Osteoblast (primary cell): ENCODE measurements at regions not wholly inside any gene's neighbourhood (a gene's known extent, or its start where the extent isn't known, plus 50 kb on each side); places are given as distances from the start of the nearest gene placed in this dataset.

Experiments
- DNase-seq: peaks from one replicate; pipeline ENCODE4 v3.0.0; 2011; ENCODE audit warnings: low spot score, mixed read lengths; ENCODE audit not compliant: insufficient read length; ENCODE audit errors: missing footprints
- H2AFZ ChIP-seq: 2 replicates; pipeline ENCODE4 v1.6.0; 2011; ENCODE audit warnings: mild to moderate bottlenecking, low read length
- H3K27ac ChIP-seq: 2 replicates; pipeline ENCODE4 v1.5.1; 2011; ENCODE audit warnings: mild to moderate bottlenecking, low read depth, low read length, moderate library complexity
- H3K27me3 ChIP-seq: 2 replicates; pipeline ENCODE4 v1.6.0; 2012; ENCODE audit warnings: mild to moderate bottlenecking, control low read depth, inconsistent platforms, low read length, moderate library complexity; ENCODE audit not compliant: insufficient read depth
- H3K36me3 ChIP-seq: 2 replicates; pipeline ENCODE4 v1.5.1; 2011; ENCODE audit warnings: mild to moderate bottlenecking, low read length, control low read depth, moderate library complexity; ENCODE audit not compliant: insufficient read depth
- H3K4me1 ChIP-seq: 2 replicates; pipeline ENCODE4 v1.5.1; 2011; ENCODE audit warnings: mild to moderate bottlenecking, low read length, control low read depth, moderate library complexity; ENCODE audit not compliant: insufficient read depth
- H3K4me2 ChIP-seq: 2 replicates; pipeline ENCODE4 v1.6.0; 2011; ENCODE audit warnings: mild to moderate bottlenecking, low read length; ENCODE audit not compliant: insufficient read depth
- H3K4me3 ChIP-seq: fragments of 200-600 bp; sonication (generic); 3 replicates; pipeline ENCODE4 v1.5.1; 2012; ENCODE audit warnings: mild to moderate bottlenecking, low read length, inconsistent platforms; ENCODE audit not compliant: insufficient read depth
- H3K79me2 ChIP-seq: 2 replicates; pipeline ENCODE4 v1.6.0; 2012; ENCODE audit warnings: mild to moderate bottlenecking, low read length, control low read depth, inconsistent platforms; ENCODE audit not compliant: insufficient read depth
- H3K9me3 ChIP-seq: 2 replicates; pipeline ENCODE4 v1.5.1; 2011; ENCODE audit warnings: low read depth, low read length, control low read depth
- H4K20me1 ChIP-seq: 2 replicates; pipeline ENCODE4 v1.6.0; 2012; ENCODE audit warnings: mild to moderate bottlenecking, low read length, control low read depth; ENCODE audit not compliant: insufficient read depth
- TF ChIP-seq, protein P1 (sequence below): IDR thresholded peaks from 2 replicates; pipeline ENCODE4 v1.5.1; 2011; ENCODE audit warnings: mild to moderate bottlenecking, low read depth, low read length, moderate library complexity; ENCODE audit errors: extremely low read depth

DNA sequence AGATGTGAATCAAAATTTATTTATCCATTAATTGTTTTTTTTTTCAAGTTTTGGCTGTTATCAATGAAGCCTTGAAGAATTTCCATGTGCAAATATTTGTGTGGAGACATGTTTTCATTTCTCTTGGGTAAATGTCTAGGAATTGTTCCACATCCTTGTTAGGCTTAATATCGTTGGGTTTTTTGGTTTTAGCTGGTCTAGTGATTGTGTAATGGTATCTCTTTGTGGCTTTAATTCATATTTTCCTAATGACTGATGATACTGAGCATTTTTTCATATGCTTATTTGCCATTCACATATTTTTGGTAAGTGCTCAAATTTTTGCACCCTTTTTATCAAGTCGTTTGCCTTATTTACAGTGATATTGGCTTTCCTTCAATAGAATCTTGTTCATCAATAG lies 250.3 kb upstream of the EPHA4 start:
- H4K20me1 ChIP-seq: no peaks in the 10 kb centered on the region
- H3K4me2 ChIP-seq: no peak overlapping the region
- H3K27ac ChIP-seq: no peak overlapping the region
- DNase-seq: no peak
- TF ChIP-seq, protein P1, sequence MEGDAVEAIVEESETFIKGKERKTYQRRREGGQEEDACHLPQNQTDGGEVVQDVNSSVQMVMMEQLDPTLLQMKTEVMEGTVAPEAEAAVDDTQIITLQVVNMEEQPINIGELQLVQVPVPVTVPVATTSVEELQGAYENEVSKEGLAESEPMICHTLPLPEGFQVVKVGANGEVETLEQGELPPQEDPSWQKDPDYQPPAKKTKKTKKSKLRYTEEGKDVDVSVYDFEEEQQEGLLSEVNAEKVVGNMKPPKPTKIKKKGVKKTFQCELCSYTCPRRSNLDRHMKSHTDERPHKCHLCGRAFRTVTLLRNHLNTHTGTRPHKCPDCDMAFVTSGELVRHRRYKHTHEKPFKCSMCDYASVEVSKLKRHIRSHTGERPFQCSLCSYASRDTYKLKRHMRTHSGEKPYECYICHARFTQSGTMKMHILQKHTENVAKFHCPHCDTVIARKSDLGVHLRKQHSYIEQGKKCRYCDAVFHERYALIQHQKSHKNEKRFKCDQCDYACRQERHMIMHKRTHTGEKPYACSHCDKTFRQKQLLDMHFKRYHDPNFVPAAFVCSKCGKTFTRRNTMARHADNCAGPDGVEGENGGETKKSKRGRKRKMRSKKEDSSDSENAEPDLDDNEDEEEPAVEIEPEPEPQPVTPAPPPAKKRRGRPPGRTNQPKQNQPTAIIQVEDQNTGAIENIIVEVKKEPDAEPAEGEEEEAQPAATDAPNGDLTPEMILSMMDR: no peak
- H3K4me3 ChIP-seq: no peak overlapping the region
- no peaks in the 10 kb centered on the region for H3K27me3 ChIP-seq
- H3K79me2 ChIP-seq: no peaks in the 10 kb centered on the region
- no peaks in the 10 kb centered on the region for H3K4me1 ChIP-seq
- no peak overlapping the region for H2AFZ ChIP-seq
- no peaks in the 10 kb centered on the region for H3K36me3 ChIP-seq
- peaks cover 2% of the 10 kb centered on the region for H3K9me3 ChIP-seq

DNA sequence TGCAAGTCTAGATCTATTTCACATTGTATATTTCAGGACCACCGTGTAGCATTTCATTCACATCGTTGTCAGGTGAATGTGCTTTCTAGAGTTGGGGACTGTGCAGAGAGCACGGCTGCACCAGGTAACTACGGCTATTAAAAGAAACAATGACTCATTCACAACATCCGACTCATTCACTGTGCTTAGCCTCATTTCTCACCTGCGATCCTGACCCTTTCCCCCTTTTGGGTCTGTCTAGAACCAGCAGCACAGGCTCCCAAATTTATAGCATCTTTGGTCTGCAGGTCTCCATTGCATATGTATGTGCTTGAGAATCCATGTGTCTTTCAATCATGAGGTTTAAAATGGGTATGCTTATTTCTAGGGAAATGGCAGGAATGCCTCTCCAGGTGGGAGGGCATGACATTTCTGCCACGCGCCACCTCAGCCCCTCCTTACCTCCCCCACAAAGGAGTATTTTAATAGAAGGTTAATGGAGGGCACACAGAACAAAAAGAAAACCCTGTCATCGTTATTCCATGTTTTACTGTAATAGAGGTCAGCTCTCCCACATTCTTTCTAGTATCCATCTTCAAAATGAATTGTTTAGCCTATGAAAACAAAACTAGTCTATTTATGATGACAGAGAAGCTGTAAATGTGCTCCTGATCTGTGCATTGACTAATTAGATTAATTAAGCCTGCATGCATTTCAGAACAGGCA lies 246.7 kb upstream of the EPHA4 start:
- Histone ChIP-seq H4K20me1 (no peaks in the 10 kb centered on the region), H3K27me3 (no peaks in the 10 kb centered on the region), H3K4me3 (no peak overlapping the region), H3K9me3 (no peaks in the 10 kb centered on the region), H3K27ac (no peak overlapping the region), H3K4me1 (no peaks in the 10 kb centered on the region), H2AFZ (no peak overlapping the region), H3K4me2 (no peak overlapping the region), H3K36me3 (no peaks in the 10 kb centered on the region), H3K79me2 (no peaks in the 10 kb centered on the region)
- DNase-seq: no peak
- TF ChIP-seq, protein P1: no peak

DNA sequence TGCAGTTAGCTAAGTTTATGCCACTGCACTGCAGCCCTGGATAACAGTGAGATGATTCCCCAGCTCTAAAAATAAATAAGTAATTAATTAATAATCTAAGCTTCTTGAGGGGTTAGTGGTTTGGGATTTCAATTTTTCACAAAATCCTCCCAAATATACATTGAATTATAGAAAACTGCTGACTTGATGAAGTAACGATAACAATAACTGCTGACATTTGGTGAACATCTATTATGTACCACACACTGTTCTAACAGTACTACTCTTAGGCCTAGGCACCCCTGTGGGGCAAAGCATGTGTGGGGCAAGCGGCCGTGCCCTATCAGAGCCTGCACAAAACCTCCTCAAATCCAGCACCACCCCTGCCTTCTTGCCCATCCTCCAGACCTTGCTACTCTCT lies 245.8 kb upstream of the EPHA4 start:
- no peak overlapping the region for H3K4me2 ChIP-seq
- H3K79me2 ChIP-seq: no peaks in the 10 kb centered on the region
- H3K36me3 ChIP-seq: no peaks in the 10 kb centered on the region
- no peak overlapping the region for H3K27ac ChIP-seq
- H4K20me1 ChIP-seq: no peaks in the 10 kb centered on the region
- H3K4me3 ChIP-seq: no peak overlapping the region
- no peak for DNase-seq
- H3K4me1 ChIP-seq: no peaks in the 10 kb centered on the region
- no peak overlapping the region for H2AFZ ChIP-seq
- H3K9me3 ChIP-seq: no peaks in the 10 kb centered on the region
- H3K27me3 ChIP-seq: no peaks in the 10 kb centered on the region
- TF ChIP-seq, protein P1: no peak

DNA sequence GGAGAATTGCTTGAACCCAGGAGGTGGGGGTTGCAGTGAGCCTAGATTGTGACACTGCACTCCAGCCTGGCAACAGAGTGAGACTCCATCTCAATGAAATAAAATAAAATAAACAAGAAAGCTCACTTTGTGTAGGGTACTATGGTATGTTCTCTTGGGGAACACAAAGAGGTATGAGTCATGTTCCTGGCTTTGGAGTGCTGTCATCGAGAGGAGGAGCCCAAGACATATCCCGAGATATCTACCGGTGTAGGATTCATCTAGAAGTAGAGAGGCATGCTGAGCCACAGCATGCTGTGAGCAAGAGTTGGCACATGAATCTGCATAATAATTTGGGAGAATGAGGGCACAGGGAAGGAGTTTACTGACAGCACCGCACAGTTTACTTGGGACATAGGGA lies 244.9 kb upstream of the EPHA4 start:
- Histone ChIP-seq H3K4me2 (no peak overlapping the region), H2AFZ (no peak overlapping the region), H3K36me3 (no peaks in the 10 kb centered on the region), H3K27ac (no peak overlapping the region), H4K20me1 (no peaks in the 10 kb centered on the region), H3K9me3 (no peaks in the 10 kb centered on the region), H3K79me2 (no peaks in the 10 kb centered on the region), H3K4me1 (no peaks in the 10 kb centered on the region), H3K4me3 (no peak overlapping the region), H3K27me3 (no peaks in the 10 kb centered on the region)
- TF ChIP-seq, protein P1: no peak
- no peak for DNase-seq
